ENCODE measurements at regions not wholly inside any gene's neighbourhood (a gene's known extent, or its start where the extent isn't known, plus 50 kb on each side); places are given as distances from the start of the nearest gene placed in this dataset.

- no peak for DNase-seq
These were observed 637.9 kb downstream of the NLGN4Y start for GRCh38 chrY:15162211-15162610.

- DNase-seq: no peak
These were observed 655.6 kb downstream of the NLGN4Y start for GRCh38 chrY:15179890-15180289.

GRCh38 chrY:15229056-15229455, 704.7 kb downstream of the NLGN4Y start:
- DNase-seq: peak; percentile 0

- no peak for DNase-seq
These were observed 715.3 kb downstream of the NLGN4Y start for GRCh38 chrY:15239596-15240132.

GRCh38 chrY:15259286-15259685, 735.0 kb downstream of the NLGN4Y start:
- DNase-seq: no peak

- no peak for DNase-seq
These were observed 762.2 kb downstream of the NLGN4Y start for GRCh38 chrY:15286572-15286971.

GRCh38 chrY:15289821-15290220, 765.5 kb downstream of the NLGN4Y start:
- DNase-seq: no peak

GRCh38 chrY:15292881-15293280, 768.6 kb downstream of the NLGN4Y start:
- no peak for DNase-seq

GRCh38 chrY:15301879-15302278, 777.5 kb downstream of the NLGN4Y start:
- DNase-seq: no peak

- DNase-seq: no peak
These were observed 787.8 kb downstream of the NLGN4Y start for GRCh38 chrY:15312166-15312565.

GRCh38 chrY:15324189-15324588, 799.9 kb downstream of the NLGN4Y start:
- no peak for DNase-seq

- no peak for DNase-seq
These were observed 800.9 kb downstream of the NLGN4Y start for GRCh38 chrY:15325201-15325600.

- DNase-seq: no peak
These were observed 802.3 kb downstream of the NLGN4Y start for GRCh38 chrY:15326673-15327072.

GRCh38 chrY:15328848-15329247, 804.5 kb downstream of the NLGN4Y start:
- DNase-seq: no peak

- DNase-seq: no peak
These were observed 819.2 kb downstream of the NLGN4Y start for GRCh38 chrY:15343522-15343921.

- DNase-seq: no peak
These were observed 821.3 kb downstream of the NLGN4Y start for GRCh38 chrY:15345471-15346155.

GRCh38 chrY:15349351-15349750, 825.0 kb downstream of the NLGN4Y start:
- DNase-seq: no peak

GRCh38 chrY:15355321-15355720, 831.0 kb downstream of the NLGN4Y start:
- no peak for DNase-seq

- no peak for DNase-seq
These were observed 836.1 kb downstream of the NLGN4Y start for GRCh38 chrY:15360471-15360870.

- DNase-seq: no peak
These were observed 840.7 kb downstream of the NLGN4Y start for GRCh38 chrY:15364996-15365395.

- no peak for DNase-seq
These were observed 844.5 kb downstream of the NLGN4Y start for GRCh38 chrY:15368786-15369185.

- DNase-seq: no peak
These were observed 860.8 kb downstream of the NLGN4Y start for GRCh38 chrY:15385178-15385577.

GRCh38 chrY:15397556-15398280, 873.4 kb downstream of the NLGN4Y start:
- DNase-seq: no peak

- DNase-seq: no peak
These were observed 878.1 kb downstream of the NLGN4Y start for GRCh38 chrY:15402451-15402850.
